ENCODE measurements at regions not wholly inside any gene's neighbourhood (a gene's known extent, or its start where the extent isn't known, plus 50 kb on each side); places are given as distances from the start of the nearest gene placed in this dataset.

- intact Hi-C loops (cut with micrococcal nuclease; ENCODE audit: unreplicated experiment), result no loop called here
- Histone ChIP-seq H3K4me1 (ENCODE audit: insufficient read depth, low read length, poor library complexity, severe bottlenecking) (no peaks in the 10 kb centered on the region), H2AFZ (ENCODE audit: low read length) (no peak overlapping the region), H3K9me3 (ENCODE audit: low read length) (no peaks in the 10 kb centered on the region), H3K36me3 (ENCODE audit: insufficient read depth, low read length) (no peaks in the 10 kb centered on the region), H3K4me3 (ENCODE audit: low read depth, low read length, poor library complexity, severe bottlenecking) (no peak overlapping the region), H3K9me2 (ENCODE audit: insufficient read depth, low read length) (no peaks in the 10 kb centered on the region), H3K79me2 (ENCODE audit: insufficient read depth, low read depth, low read length) (no peaks in the 10 kb centered on the region), H3K27ac (ENCODE audit: low read depth, low read length, poor library complexity, severe bottlenecking) (no peak overlapping the region), H4K20me1 (ENCODE audit: insufficient read depth, low read length) (no peaks in the 10 kb centered on the region), H3K4me2 (ENCODE audit: low read length) (no peak overlapping the region)
- no TSS peak for BruUV-seq (replicated peaks)
- ChIA-PET CTCF (ENCODE audit: unreplicated experiment) (no interaction called here), POLR2A (no interaction called here)
- no peak for DNase-seq (ENCODE audit: low spot score)
- TF ChIP-seq CTCF (conservative IDR thresholded peaks at IDR 0.05; ENCODE audit: low read length) (no peak), EZH2phosphoT487 (IDR thresholded peaks at IDR 0.05; ENCODE audit: borderline replicate concordance, low read depth, low read length) (no peak)
These were observed 63.8 kb upstream of the FAM204A start for GRCh38 chr10:118405928-118406327.

GRCh38 chr10:118403967-118404366 is 61.8 kb upstream of the FAM204A start:
- no peaks in the 10 kb centered on the region for H3K9me3 ChIP-seq (ENCODE audit: low read length)
- no peaks in the 10 kb centered on the region for H3K79me2 ChIP-seq (ENCODE audit: insufficient read depth, low read depth, low read length)
- no peak overlapping the region for H3K4me3 ChIP-seq (ENCODE audit: low read depth, low read length, poor library complexity, severe bottlenecking)
- DNase-seq (ENCODE audit: low spot score), result no peak
- ChIA-PET POLR2A (no interaction called here), CTCF (ENCODE audit: unreplicated experiment) (interaction anchor here (0.9 kb wide), 1 partner anchor 13 kb away, joined by 3 read pairs; no protein-coding TSS in a partner anchor)
- no TSS peak for BruUV-seq (replicated peaks)
- H3K27ac ChIP-seq (ENCODE audit: low read depth, low read length, poor library complexity, severe bottlenecking), result no peak overlapping the region
- no peak for TF ChIP-seq CTCF (conservative IDR thresholded peaks at IDR 0.05; ENCODE audit: low read length)
- no peak for TF ChIP-seq EZH2phosphoT487 (IDR thresholded peaks at IDR 0.05; ENCODE audit: borderline replicate concordance, low read depth, low read length)
- intact Hi-C loops (cut with micrococcal nuclease; ENCODE audit: unreplicated experiment), result no loop called here
- no peak overlapping the region for H3K4me2 ChIP-seq (ENCODE audit: low read length)
- no peaks in the 10 kb centered on the region for H3K36me3 ChIP-seq (ENCODE audit: insufficient read depth, low read length)
- H2AFZ ChIP-seq (ENCODE audit: low read length), result no peak overlapping the region
- H3K9me2 ChIP-seq (ENCODE audit: insufficient read depth, low read length), result no peaks in the 10 kb centered on the region
- no peaks in the 10 kb centered on the region for H3K4me1 ChIP-seq (ENCODE audit: insufficient read depth, low read length, poor library complexity, severe bottlenecking)
- H4K20me1 ChIP-seq (ENCODE audit: insufficient read depth, low read length), result no peaks in the 10 kb centered on the region

- H4K20me1 ChIP-seq (ENCODE audit: insufficient read depth, low read length), result no peaks in the 10 kb centered on the region
- H3K4me1 ChIP-seq (ENCODE audit: insufficient read depth, low read length, poor library complexity, severe bottlenecking), result no peaks in the 10 kb centered on the region
- H2AFZ ChIP-seq (ENCODE audit: low read length), result no peak overlapping the region
- H3K79me2 ChIP-seq (ENCODE audit: insufficient read depth, low read depth, low read length), result no peaks in the 10 kb centered on the region
- no peak for DNase-seq (ENCODE audit: low spot score)
- TF ChIP-seq EZH2phosphoT487 (IDR thresholded peaks at IDR 0.05; ENCODE audit: borderline replicate concordance, low read depth, low read length), result no peak
- no peak for TF ChIP-seq CTCF (conservative IDR thresholded peaks at IDR 0.05; ENCODE audit: low read length)
- no peaks in the 10 kb centered on the region for H3K9me2 ChIP-seq (ENCODE audit: insufficient read depth, low read length)
- H3K36me3 ChIP-seq (ENCODE audit: insufficient read depth, low read length), result no peaks in the 10 kb centered on the region
- intact Hi-C loops (cut with micrococcal nuclease; ENCODE audit: unreplicated experiment), result no loop called here
- no peak overlapping the region for H3K27ac ChIP-seq (ENCODE audit: low read depth, low read length, poor library complexity, severe bottlenecking)
- ChIA-PET POLR2A (no interaction called here), CTCF (ENCODE audit: unreplicated experiment) (no interaction called here)
- no peaks in the 10 kb centered on the region for H3K9me3 ChIP-seq (ENCODE audit: low read length)
- BruUV-seq (replicated peaks), result no TSS peak
- no peak overlapping the region for H3K4me2 ChIP-seq (ENCODE audit: low read length)
- no peak overlapping the region for H3K4me3 ChIP-seq (ENCODE audit: low read depth, low read length, poor library complexity, severe bottlenecking)
These were observed 59.6 kb upstream of the FAM204A start for GRCh38 chr10:118401708-118402193.

Data from OCI-LY7 (cell line).